ENCODE measurements at regions not wholly inside any gene's neighbourhood (a gene's known extent, or its start where the extent isn't known, plus 50 kb on each side); places are given as distances from the start of the nearest gene placed in this dataset.
A peak's percentile ranks its signal among the peaks of the same experiment; 100 is the strongest.

DNA sequence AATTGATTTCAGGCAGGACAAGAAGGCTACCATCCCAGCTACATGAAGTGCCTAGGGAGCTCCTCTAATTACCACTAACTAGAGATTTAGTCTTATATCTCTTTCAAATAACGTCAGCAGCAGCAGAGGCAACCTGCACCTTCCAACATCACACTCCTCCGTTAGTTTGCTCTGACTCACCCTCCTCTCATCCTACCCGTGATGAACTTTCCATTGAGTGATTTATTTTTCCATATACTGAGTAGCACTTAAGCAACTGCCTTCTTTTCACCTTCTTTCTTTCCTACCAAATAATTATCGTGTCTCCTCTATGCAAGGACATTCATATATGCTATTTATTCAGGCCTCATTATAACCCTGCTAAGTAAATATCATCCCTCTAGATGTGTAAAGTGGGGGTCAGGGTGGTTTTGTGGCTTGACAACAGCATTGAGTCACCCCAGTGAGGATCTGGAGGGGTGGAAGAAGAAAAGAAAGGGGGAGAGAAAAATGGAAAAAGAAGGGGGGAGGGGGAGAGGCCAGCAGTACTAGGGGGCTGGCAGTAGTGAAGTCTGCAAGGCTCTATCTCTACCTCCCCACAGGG lies 64.6 kb upstream of the CAST start:
- no peak overlapping the region for H3K4me3 Mint-ChIP-seq
- H3K4me1 Mint-ChIP-seq: peaks cover 15% of the 10 kb centered on the region
- H3K9me3 Mint-ChIP-seq: no peaks in the 10 kb centered on the region
- H3K27ac Mint-ChIP-seq: peak overlapping the region in 1 of 2 donors; percentile 6
- DNase-seq (no peak), ATAC-seq (peak; percentile 48)
- H3K27me3 Mint-ChIP-seq: peaks cover 9% of the 10 kb centered on the region

DNA sequence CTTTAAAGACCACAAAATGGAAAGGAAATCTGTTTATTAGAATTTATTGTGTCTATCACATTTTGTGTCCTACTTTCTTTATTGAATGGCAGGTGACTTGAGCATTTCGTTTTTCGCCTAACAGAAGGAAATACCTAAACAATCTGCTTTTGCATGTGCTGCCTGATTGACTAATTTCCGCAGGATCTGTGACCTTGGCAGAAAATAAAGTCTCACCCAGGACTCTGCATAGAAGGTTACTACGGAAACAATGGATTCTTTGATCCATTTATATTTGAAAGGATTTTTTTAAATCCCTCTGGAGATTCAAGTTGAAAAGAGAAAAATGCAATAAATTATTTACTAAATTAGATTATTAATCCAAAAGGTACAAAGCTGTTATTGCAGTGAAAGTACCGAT lies 61.0 kb upstream of the CAST start:
- peaks cover 15% of the 10 kb centered on the region for H3K4me1 Mint-ChIP-seq
- no peaks in the 10 kb centered on the region for H3K9me3 Mint-ChIP-seq
- ATAC-seq: no peak
- no peak for DNase-seq
- no peak overlapping the region for H3K4me3 Mint-ChIP-seq
- peaks cover 9% of the 10 kb centered on the region for H3K27me3 Mint-ChIP-seq
- no peak overlapping the region for H3K27ac Mint-ChIP-seq

DNA sequence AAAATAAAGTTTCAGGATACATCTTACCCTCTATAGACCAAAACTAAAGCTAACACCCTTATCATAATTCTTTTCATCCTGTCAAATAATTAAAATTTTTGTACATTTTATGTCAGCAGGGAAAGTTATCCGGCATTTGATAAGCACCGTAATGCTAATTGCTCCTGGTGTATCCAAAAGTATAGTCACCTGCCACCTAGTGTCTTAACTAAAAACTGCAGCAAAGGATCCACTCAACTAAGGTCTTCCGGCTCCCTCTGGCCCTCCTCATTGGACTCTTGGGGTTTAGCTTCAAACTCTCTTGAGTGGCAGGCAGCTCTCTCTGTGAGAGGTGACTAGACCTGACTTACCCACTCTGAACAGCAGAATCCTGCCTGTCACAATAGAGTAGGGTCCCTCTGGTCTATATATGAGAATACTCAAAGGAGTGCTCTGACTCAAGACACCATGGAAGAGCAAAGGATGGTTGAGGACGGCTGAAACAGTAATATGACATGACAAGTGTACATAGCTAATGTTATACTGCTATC lies 60.4 kb upstream of the CAST start:
- DNase-seq (peak; percentile 37 to 52), ATAC-seq (peak; percentile 72)
- Mint-ChIP-seq H3K4me1 (peaks cover 15% of the 10 kb centered on the region), H3K9me3 (no peaks in the 10 kb centered on the region), H3K27me3 (peaks cover 9% of the 10 kb centered on the region), H3K4me3 (no peak overlapping the region), H3K27ac (peak overlapping the region in 1 of 2 donors; percentile 7)

DNA sequence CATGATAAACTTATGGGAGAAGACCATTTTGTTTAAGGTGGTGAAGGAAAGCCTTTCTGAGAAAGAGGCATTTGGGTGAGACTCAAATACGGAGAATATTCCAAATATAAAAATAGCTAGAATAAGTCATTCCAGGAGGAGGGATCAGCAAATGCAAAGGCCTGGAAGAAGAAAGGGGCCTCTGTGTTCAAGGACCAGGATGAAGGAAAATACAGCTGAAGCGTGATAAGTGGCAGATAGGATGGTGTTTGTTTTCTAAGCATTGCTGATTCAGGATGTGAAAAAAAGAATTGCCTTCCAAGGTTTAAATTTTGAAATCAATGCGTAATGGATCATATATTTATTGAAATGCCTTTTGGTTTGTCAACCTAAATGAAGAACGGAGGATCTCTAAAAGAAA lies 59.4 kb upstream of the CAST start:
- ATAC-seq (no peak), DNase-seq (no peak)
- H3K4me3 Mint-ChIP-seq: no peak overlapping the region
- peaks cover 7% of the 10 kb centered on the region for H3K4me1 Mint-ChIP-seq
- H3K27me3 Mint-ChIP-seq: peaks cover 9% of the 10 kb centered on the region
- H3K27ac Mint-ChIP-seq: no peak overlapping the region
- H3K9me3 Mint-ChIP-seq: no peaks in the 10 kb centered on the region

DNA sequence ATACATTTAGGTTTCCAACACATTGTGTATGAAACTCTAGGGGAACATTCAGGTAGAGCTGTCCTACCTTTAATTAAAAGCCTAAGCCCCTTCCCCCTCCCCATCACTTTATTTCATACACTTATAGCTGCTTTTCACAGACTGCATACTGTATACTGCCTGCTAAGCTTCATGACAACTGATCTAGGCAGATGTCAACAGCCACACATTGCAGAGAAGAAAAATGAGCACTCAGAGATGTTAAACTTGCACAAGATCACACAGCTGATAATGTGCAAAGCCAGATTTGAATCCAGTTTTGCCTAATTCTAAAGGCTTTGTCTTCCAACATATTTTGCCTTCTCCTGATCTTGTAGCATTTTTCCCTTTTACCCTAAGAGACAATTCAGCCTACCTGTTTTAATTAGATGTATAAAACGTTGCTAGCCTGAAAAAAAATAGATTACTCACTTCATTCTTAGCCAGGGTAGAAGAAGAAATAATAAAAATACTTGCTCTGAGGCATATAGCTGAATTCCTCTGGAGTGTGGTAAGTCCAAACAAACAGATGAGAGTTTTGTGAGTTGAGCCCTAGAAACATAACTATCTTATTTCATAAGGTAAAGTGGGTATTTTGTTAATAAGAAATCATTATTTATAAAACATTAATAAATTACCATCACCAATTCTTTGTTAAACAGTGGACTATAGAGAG lies 56.9 kb upstream of the CAST start:
- ATAC-seq (no peak), DNase-seq (no peak)
- no peaks in the 10 kb centered on the region for H3K4me1 Mint-ChIP-seq
- peaks cover 25% of the 10 kb centered on the region for H3K27me3 Mint-ChIP-seq
- no peak overlapping the region for H3K4me3 Mint-ChIP-seq
- H3K9me3 Mint-ChIP-seq: peaks cover 0 to 4% of the 10 kb centered on the region in 2 donors
- H3K27ac Mint-ChIP-seq: no peak overlapping the region

DNA sequence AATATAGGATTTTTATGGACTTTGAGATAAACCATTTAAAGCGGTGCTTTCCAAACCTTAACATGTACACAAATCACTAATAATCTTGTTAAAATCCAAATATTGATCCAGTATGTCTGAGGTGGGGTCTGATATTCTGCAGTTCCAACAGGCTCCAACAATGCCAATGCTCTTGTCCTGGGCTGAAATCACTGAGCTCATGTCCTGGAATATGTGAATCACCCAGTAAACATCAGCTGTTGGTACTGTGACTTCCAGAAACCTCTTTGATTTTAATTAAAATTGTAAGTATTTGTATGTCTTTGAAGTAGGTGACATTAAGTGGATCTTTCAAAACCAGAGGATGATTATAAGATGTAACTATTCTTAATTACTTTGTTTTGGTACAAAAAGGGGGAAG lies 52.8 kb upstream of the CAST start:
- peaks cover 4% of the 10 kb centered on the region for H3K4me1 Mint-ChIP-seq
- no peak for DNase-seq
- no peak overlapping the region for H3K27ac Mint-ChIP-seq
- H3K4me3 Mint-ChIP-seq: no peak overlapping the region
- H3K9me3 Mint-ChIP-seq: peaks cover 0 to 4% of the 10 kb centered on the region in 2 donors
- ATAC-seq: no peak
- H3K27me3 Mint-ChIP-seq: peaks cover 42% of the 10 kb centered on the region

DNA sequence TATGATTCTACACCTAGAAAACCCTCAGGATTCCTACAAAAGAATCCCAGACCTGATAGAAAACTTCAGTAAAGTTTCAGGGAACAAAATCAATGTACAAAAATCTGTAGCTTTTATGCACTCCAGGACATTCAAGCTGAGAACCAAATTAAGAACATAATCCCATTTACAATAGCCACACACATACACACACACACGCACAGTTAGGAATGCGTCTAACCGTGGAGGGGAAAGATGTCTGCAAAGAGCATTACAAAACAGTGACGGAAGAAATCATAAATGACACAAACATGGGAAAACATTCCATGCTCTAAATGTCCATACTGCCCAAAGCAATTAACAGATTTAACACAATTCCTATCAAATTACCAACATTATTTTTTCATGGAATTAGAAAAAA lies 51.4 kb upstream of the CAST start:
- H3K27ac Mint-ChIP-seq: no peak overlapping the region
- no peak for ATAC-seq
- DNase-seq: no peak
- peaks cover 5% of the 10 kb centered on the region for H3K4me1 Mint-ChIP-seq
- H3K9me3 Mint-ChIP-seq: peaks cover 0 to 4% of the 10 kb centered on the region in 2 donors
- H3K27me3 Mint-ChIP-seq: peaks cover 51% of the 10 kb centered on the region
- H3K4me3 Mint-ChIP-seq: no peak overlapping the region

DNA sequence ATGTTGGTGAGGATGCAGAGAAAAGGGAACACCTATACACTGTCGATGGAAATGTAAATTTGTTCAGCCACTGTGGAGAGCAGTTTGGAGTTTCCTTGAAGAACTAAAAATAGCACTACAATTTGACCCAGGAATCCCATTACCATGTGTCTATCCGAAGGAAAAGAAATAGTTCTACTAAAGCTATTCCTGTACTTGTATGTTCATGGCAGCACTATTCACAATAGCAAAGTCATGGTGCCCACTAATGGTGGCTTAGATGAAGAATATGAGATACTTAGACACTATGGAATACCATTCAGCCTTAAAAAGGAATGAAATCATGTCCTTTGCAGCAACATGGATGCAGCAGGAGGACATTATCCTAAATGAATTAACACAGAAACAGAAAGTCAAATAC lies 50.2 kb upstream of the CAST start:
- ATAC-seq (no peak), DNase-seq (no peak)
- Mint-ChIP-seq H3K27ac (no peak overlapping the region), H3K4me1 (peaks cover 5% of the 10 kb centered on the region), H3K9me3 (peaks cover 0 to 4% of the 10 kb centered on the region in 2 donors), H3K27me3 (peaks cover 51% of the 10 kb centered on the region), H3K4me3 (no peak overlapping the region)
